OCI-LY7 (cell line): ENCODE measurements at regions not wholly inside any gene's neighbourhood (a gene's known extent, or its start where the extent isn't known, plus 50 kb on each side); places are given as distances from the start of the nearest gene placed in this dataset.

ENCODE experiments used
- BruUV-seq: library from RNA; stranded (reverse); fragments of 400-500 nt; replicated peaks from 2 replicates; lab custom pipeline; 2021; lab: Mats Ljungman, UMichigan
- CTCF ChIA-PET: fragments of 300-600 bp; sonication (Branson Sonifier 250); formaldehyde crosslinking; loops from one replicate; lab custom pipeline; 2022; ENCODE audit warnings: antibody characterized with exemption; ENCODE audit not compliant: unreplicated experiment; lab: Charles Lee
- POLR2A ChIA-PET: fragments of 300-600 bp; sonication (Branson Sonifier 250); formaldehyde crosslinking; loops from one replicate; lab custom pipeline; 2022; ENCODE audit warnings: antibody characterized with exemption; lab: Charles Lee
- DNase-seq: peaks from one replicate; pipeline ENCODE4 v3.0.0-alpha.2; 2015; ENCODE audit warnings: low spot score
- H2AFZ ChIP-seq: fragments of 200-600 bp; sonication (generic), shearing (Covaris generic); 2 replicates; pipeline ENCODE4 v1.6.1; 2014; ENCODE audit warnings: mild to moderate bottlenecking, antibody characterized with exemption, low read length, moderate library complexity
- H3K27ac ChIP-seq: fragments of 200-600 bp; sonication (generic); 2 replicates; pipeline ENCODE4 v1.5.1; 2014; ENCODE audit warnings: mixed run types, low read depth, mild to moderate bottlenecking, moderate library complexity, low read length, inconsistent platforms; ENCODE audit not compliant: poor library complexity, severe bottlenecking
- H3K36me3 ChIP-seq: fragments of 200-600 bp; sonication (generic); 2 replicates; pipeline ENCODE4 v1.6.1; 2014; ENCODE audit warnings: mild to moderate bottlenecking, antibody characterized with exemption, low read length, moderate library complexity, mixed read lengths; ENCODE audit not compliant: insufficient read depth
- H3K4me1 ChIP-seq: fragments of 200-600 bp; sonication (generic); 2 replicates; pipeline ENCODE4 v1.5.1; 2014; ENCODE audit warnings: mild to moderate bottlenecking, low read length; ENCODE audit not compliant: insufficient read depth, poor library complexity, severe bottlenecking
- H3K4me2 ChIP-seq: fragments of 200-600 bp; sonication (generic); 2 replicates; pipeline ENCODE4 v1.6.1; 2014; ENCODE audit warnings: mild to moderate bottlenecking, low read length
- H3K4me3 ChIP-seq: fragments of 200-600 bp; sonication (generic); 2 replicates; pipeline ENCODE4 v1.5.1; 2014; ENCODE audit warnings: mild to moderate bottlenecking, low read depth, low read length; ENCODE audit not compliant: poor library complexity, severe bottlenecking
- H3K79me2 ChIP-seq: fragments of 200-600 bp; sonication (generic); 2 replicates; pipeline ENCODE4 v1.6.1; 2016; ENCODE audit warnings: low read depth, mild to moderate bottlenecking, low read length, moderate library complexity, mixed read lengths; ENCODE audit not compliant: insufficient read depth
- H3K9me2 ChIP-seq: fragments of 200-600 bp; sonication (generic); 2 replicates; pipeline ENCODE4 v1.6.1; 2016; ENCODE audit warnings: mild to moderate bottlenecking, low read length, mixed read lengths; ENCODE audit not compliant: insufficient read depth
- H3K9me3 ChIP-seq: fragments of 200-600 bp; sonication (generic); 2 replicates; pipeline ENCODE4 v1.6.1; 2014; ENCODE audit warnings: mild to moderate bottlenecking, mixed run types, low read length, mixed read lengths
- H4K20me1 ChIP-seq: fragments of 200-600 bp; sonication (generic); 2 replicates; pipeline ENCODE4 v1.6.1; 2014; ENCODE audit warnings: mild to moderate bottlenecking, antibody characterized with exemption, low read length, moderate library complexity, mixed read lengths; ENCODE audit not compliant: insufficient read depth
- EZH2phosphoT487 ChIP-seq: fragments of 200-600 bp; sonication (generic); IDR thresholded peaks from 2 replicates; pipeline ENCODE4 v1.6.1; 2018; ENCODE audit warnings: low read depth, borderline replicate concordance, mild to moderate bottlenecking, mixed run types, antibody characterized with exemption, low read length, moderate library complexity, mixed read lengths
- intact Hi-C: fragments of 100-400 bp; cut with micrococcal nuclease; formaldehyde crosslinking; loops from one replicate; pipeline ENCODE4 v1.10.0; 2022; ENCODE audit not compliant: unreplicated experiment
- TF ChIP-seq, protein P1 (sequence below): fragments of 200-600 bp; sonication (generic); conservative IDR thresholded peaks from 2 replicates; pipeline ENCODE4 v1.5.1; 2014; ENCODE audit warnings: mild to moderate bottlenecking, antibody characterized with exemption, low read length, moderate library complexity, mixed read lengths

GRCh38 chr4:81659051-81659450 lies 187.3 kb upstream of the RASGEF1B start:
- H3K79me2 ChIP-seq: no peaks in the 10 kb centered on the region
- intact Hi-C loops: no loop called here
- H3K9me3 ChIP-seq: peaks cover 9% of the 10 kb centered on the region; the same call in 1 of the 2 replicates
- no peak for DNase-seq
- ChIA-PET CTCF (no interaction called here), POLR2A (interaction anchor here (0.6 to 1.4 kb wide), 5 partner anchors 26 to 1597 kb away, joined by 3 to 4 read pairs (median 4); no protein-coding TSS in a partner anchor)
- TF ChIP-seq EZH2phosphoT487: no peak
- TF ChIP-seq, protein P1, sequence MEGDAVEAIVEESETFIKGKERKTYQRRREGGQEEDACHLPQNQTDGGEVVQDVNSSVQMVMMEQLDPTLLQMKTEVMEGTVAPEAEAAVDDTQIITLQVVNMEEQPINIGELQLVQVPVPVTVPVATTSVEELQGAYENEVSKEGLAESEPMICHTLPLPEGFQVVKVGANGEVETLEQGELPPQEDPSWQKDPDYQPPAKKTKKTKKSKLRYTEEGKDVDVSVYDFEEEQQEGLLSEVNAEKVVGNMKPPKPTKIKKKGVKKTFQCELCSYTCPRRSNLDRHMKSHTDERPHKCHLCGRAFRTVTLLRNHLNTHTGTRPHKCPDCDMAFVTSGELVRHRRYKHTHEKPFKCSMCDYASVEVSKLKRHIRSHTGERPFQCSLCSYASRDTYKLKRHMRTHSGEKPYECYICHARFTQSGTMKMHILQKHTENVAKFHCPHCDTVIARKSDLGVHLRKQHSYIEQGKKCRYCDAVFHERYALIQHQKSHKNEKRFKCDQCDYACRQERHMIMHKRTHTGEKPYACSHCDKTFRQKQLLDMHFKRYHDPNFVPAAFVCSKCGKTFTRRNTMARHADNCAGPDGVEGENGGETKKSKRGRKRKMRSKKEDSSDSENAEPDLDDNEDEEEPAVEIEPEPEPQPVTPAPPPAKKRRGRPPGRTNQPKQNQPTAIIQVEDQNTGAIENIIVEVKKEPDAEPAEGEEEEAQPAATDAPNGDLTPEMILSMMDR: no peak
- H3K27ac ChIP-seq: no peak overlapping the region
- no TSS peak for BruUV-seq
- no peaks in the 10 kb centered on the region for H3K9me2 ChIP-seq
- peaks cover 12% of the 10 kb centered on the region for H3K4me1 ChIP-seq
- no peak overlapping the region for H3K4me2 ChIP-seq
- H4K20me1 ChIP-seq: no peaks in the 10 kb centered on the region
- no peak overlapping the region for H3K4me3 ChIP-seq
- no peaks in the 10 kb centered on the region for H3K36me3 ChIP-seq
- no peak overlapping the region for H2AFZ ChIP-seq

DNA sequence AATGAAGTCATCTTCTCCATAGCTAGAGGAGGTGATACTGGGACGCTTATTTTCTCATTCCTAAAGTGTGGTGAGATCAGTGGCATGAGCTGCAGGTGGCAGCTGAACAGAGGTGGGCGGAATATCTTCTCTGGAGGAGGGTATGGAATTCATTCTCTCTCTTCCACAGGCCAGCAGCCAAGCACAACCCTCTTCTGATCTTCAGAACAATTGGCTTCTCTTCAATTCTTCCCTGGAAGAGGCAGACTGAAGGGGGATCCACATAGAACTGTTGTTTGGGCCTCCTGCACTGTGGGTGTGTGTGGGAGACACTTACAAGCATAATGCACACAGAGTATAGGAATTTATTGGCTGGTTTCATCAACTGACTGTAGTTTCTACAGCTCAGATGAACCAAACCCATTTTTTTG lies 180.4 kb upstream of the RASGEF1B start:
- ChIA-PET POLR2A (interaction anchor here (0.5 to 2.6 kb wide), 13 partner anchors 9 to 1547 kb away, joined by 3 to 13 read pairs (median 4); no protein-coding TSS in a partner anchor), CTCF (no interaction called here)
- no TSS peak for BruUV-seq
- Histone ChIP-seq H3K9me2 (no peaks in the 10 kb centered on the region), H3K79me2 (no peaks in the 10 kb centered on the region), H3K27ac (peak overlapping the region; percentile 21), H3K4me3 (no peak overlapping the region), H4K20me1 (no peaks in the 10 kb centered on the region), H3K4me2 (peak overlapping the region; percentile 22), H2AFZ (peak overlapping the region; percentile 86), H3K9me3 (0 out of 2 replicates have a peak, but pooled peaks cover 3% of the 10 kb centered on the region), H3K36me3 (no peaks in the 10 kb centered on the region), H3K4me1 (peaks cover 70% of the 10 kb centered on the region)
- intact Hi-C loops: no loop called here
- TF ChIP-seq, protein P1: no peak
- no peak for TF ChIP-seq EZH2phosphoT487
- DNase-seq: no peak

DNA sequence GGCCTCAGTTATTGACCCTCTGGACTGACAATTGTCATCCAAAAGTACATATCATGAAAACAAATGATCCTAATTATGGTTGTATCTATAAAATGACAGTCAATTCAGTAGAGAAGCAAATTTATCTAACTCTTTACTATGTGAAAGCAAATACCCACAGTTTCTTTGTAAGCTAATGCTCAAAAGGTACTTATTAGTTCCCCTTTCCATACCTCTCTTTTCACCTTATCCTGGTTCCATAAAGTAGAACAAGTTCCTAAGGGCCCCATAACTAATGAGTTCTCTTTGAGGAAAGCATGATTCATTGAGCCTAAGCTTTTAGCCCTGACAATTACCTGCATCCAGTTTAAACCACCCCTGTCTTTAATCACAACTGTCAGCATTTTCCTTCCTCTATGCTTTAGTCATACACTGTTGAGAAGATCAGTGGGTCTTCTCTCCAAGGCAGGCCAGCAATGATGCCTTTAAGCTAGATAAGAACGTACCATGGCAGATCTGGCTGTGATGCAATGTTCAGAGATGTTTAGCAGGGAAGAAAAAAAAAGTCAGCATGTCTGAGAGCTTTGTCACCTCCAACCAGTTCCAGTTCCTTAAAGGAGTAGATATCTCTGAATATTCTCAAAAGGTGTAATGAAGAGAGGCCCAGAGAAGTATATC lies 179.7 kb upstream of the RASGEF1B start:
- DNase-seq: peak; percentile 46
- CTCF ChIA-PET: interaction anchor here (0.7 kb wide), 1 partner anchor 24 kb away, joined by 3 read pairs; no protein-coding TSS in a partner anchor
- intact Hi-C loops: no loop called here
- peak overlapping the region; percentile 22 for H3K4me2 ChIP-seq
- no peaks in the 10 kb centered on the region for H3K9me3 ChIP-seq
- peaks cover 76% of the 10 kb centered on the region for H3K4me1 ChIP-seq
- H2AFZ ChIP-seq: peak overlapping the region; percentile 86
- H3K79me2 ChIP-seq: no peaks in the 10 kb centered on the region
- no peaks in the 10 kb centered on the region for H3K9me2 ChIP-seq
- POLR2A ChIA-PET: interaction anchor here (0.6 to 2.6 kb wide), 12 partner anchors 11 to 1118 kb away, joined by 3 to 13 read pairs (median 4); no protein-coding TSS in a partner anchor
- H3K27ac ChIP-seq: peak overlapping the region; percentile 41
- TF ChIP-seq, protein P1: no peak
- TF ChIP-seq EZH2phosphoT487: no peak
- H3K36me3 ChIP-seq: no peaks in the 10 kb centered on the region
- H4K20me1 ChIP-seq: no peaks in the 10 kb centered on the region
- BruUV-seq: no TSS peak
- no peak overlapping the region for H3K4me3 ChIP-seq
